H1 (cell line): ENCODE measurements at regions not wholly inside any gene's neighbourhood (a gene's known extent, or its start where the extent isn't known, plus 50 kb on each side); places are given as distances from the start of the nearest gene placed in this dataset.

ENCODE experiments used
- CHD2 ChIP-seq: IDR thresholded peaks from 2 replicates; pipeline ENCODE4 v1.6.1; 2012; ENCODE audit warnings: low read length, improper control_type of control experiment
- CTCF ChIP-seq, 3 experiments: IDR thresholded peaks; 1 replicate in 2 of 3; 2 replicates in 1 of 3; pipeline versions ENCODE4 v1.5.1 to v1.6.1; 2011; ENCODE audit warnings: low read length in 3 of 3, mild to moderate bottlenecking in 3 of 3, inconsistent platforms in 2 of 3, low read depth in 1 of 3, moderate library complexity in 1 of 3; ENCODE audit not compliant: insufficient read depth in 1 of 3; ENCODE audit errors: control extremely low read depth in 1 of 3
- EZH2 ChIP-seq: fragments of 200-600 bp; sonication (generic); IDR thresholded peaks from 2 replicates; pipeline ENCODE4 v1.7.1; 2012; ENCODE audit warnings: low read depth, mild to moderate bottlenecking, moderate library complexity, low read length, inconsistent platforms; ENCODE audit not compliant: severe bottlenecking
- MAFK ChIP-seq: IDR thresholded peaks from 2 replicates; pipeline ENCODE4 v1.6.1; 2012; ENCODE audit warnings: low read depth, mild to moderate bottlenecking, improper control_type of control experiment, low read length
- POLR2A ChIP-seq, 2 experiments: IDR thresholded peaks; 1 replicate in 1 of 2; 2 replicates in 1 of 2; pipeline ENCODE4 v1.6.1; 2011; ENCODE audit warnings: low read depth in 2 of 2, low read length in 2 of 2, mild to moderate bottlenecking in 2 of 2; ENCODE audit errors: control extremely low read depth in 1 of 2
- POLR2AphosphoS5 ChIP-seq: IDR thresholded peaks from 2 replicates; pipeline ENCODE4 v1.6.1; 2011; ENCODE audit warnings: low read depth, low read length
- YY1 ChIP-seq: IDR thresholded peaks from 2 replicates; pipeline ENCODE4 v1.6.1; 2011; ENCODE audit warnings: low read depth, mild to moderate bottlenecking, low read length

GRCh38 chr2:136482006-136482405 is 283.3 kb upstream of the THSD7B start:
- TF ChIP-seq CHD2 (no peak), POLR2AphosphoS5 (no peak), POLR2A (IDR thresholded peaks at IDR 0.05; ENCODE audit: control extremely low read depth in 1 of 2, low read depth in 2 of 2, low read length in 2 of 2) (no peak), CTCF (IDR thresholded peaks at IDR 0.05; ENCODE audit: control extremely low read depth in 1 of 3, insufficient read depth in 1 of 3, low read depth in 1 of 3, low read length in 3 of 3) (no peak), YY1 (no peak), MAFK (no peak), EZH2 (no peak)
